IPS-15b (cell line): ENCODE measurements at regions not wholly inside any gene's neighbourhood (a gene's known extent, or its start where the extent isn't known, plus 50 kb on each side); places are given as distances from the start of the nearest gene placed in this dataset.
A peak's percentile ranks its signal among the peaks of the same experiment; 100 is the strongest.

Source experiments
- H3K27me3 ChIP-seq: one replicate; pipeline ENCODE4 v1.6.1; 2013; ENCODE audit warnings: low read length; ENCODE audit not compliant: control insufficient read depth, insufficient read depth
- H3K36me3 ChIP-seq: one replicate; pipeline ENCODE4 v1.6.1; 2013; ENCODE audit warnings: low read length; ENCODE audit not compliant: control insufficient read depth, insufficient read depth
- H3K4me1 ChIP-seq: one replicate; pipeline ENCODE4 v1.6.1; 2013; ENCODE audit warnings: mild to moderate bottlenecking, low read length; ENCODE audit not compliant: control insufficient read depth, insufficient read depth
- H3K4me3 ChIP-seq: one replicate; pipeline ENCODE4 v1.5.1; 2013; ENCODE audit warnings: low read depth, low read length
- H3K9ac ChIP-seq: one replicate; pipeline ENCODE4 v1.6.1; 2013; ENCODE audit warnings: low read depth, mild to moderate bottlenecking, low read length
- H3K9me3 ChIP-seq: one replicate; pipeline ENCODE4 v1.6.1; 2013; ENCODE audit warnings: mild to moderate bottlenecking, low read length; ENCODE audit not compliant: control insufficient read depth, insufficient read depth

DNA sequence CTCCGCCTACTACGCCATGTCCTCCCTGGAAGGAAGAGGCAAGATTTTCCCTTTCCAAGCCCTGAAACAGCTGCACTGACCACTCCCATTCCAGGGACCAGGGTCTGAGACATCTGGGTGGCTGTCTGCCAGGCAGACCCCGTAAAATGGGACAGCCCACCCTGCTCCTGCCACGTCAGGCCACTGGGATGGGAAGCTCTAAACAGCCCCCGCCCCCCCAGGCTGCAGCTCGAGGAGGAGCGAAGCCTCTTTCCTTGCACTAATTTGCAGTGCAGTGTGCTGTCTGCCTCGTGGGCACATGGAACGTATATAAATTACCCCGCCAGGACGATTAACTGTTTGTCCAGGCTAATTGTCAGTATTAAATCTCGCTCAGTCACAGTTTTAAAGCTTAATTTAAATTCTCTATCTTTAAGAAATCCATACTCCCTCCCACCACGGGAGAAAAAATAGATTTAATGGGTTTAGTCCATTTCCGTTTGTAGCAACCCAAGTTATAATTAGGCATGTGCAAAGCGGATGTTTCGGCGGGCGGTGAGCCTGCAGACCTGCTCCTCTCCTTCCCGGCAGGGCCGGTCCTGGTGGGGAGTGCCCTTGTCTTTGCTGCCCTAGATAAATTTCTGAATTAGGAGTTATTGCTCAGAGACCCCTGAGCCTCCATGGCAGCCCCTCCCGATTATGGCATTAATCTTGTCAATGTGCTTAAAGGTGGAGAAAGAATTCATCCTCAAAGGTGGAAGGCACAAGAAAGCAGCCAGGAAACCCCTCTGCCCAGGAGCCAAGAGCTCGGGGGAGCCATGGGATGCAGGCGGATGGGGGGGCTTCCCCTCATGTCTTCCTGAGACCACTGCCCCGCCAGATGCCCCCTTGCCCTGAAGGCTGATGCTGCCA, 268.0 kb upstream of the TNRC6C start:
- H3K9me3 ChIP-seq, result no peaks in the 10 kb centered on the region
- no peak overlapping the region for H3K4me3 ChIP-seq
- peaks cover 5% of the 10 kb centered on the region for H3K4me1 ChIP-seq
- peaks cover 21% of the 10 kb centered on the region for H3K27me3 ChIP-seq
- H3K36me3 ChIP-seq, result no peaks in the 10 kb centered on the region
- no peak overlapping the region for H3K9ac ChIP-seq

DNA sequence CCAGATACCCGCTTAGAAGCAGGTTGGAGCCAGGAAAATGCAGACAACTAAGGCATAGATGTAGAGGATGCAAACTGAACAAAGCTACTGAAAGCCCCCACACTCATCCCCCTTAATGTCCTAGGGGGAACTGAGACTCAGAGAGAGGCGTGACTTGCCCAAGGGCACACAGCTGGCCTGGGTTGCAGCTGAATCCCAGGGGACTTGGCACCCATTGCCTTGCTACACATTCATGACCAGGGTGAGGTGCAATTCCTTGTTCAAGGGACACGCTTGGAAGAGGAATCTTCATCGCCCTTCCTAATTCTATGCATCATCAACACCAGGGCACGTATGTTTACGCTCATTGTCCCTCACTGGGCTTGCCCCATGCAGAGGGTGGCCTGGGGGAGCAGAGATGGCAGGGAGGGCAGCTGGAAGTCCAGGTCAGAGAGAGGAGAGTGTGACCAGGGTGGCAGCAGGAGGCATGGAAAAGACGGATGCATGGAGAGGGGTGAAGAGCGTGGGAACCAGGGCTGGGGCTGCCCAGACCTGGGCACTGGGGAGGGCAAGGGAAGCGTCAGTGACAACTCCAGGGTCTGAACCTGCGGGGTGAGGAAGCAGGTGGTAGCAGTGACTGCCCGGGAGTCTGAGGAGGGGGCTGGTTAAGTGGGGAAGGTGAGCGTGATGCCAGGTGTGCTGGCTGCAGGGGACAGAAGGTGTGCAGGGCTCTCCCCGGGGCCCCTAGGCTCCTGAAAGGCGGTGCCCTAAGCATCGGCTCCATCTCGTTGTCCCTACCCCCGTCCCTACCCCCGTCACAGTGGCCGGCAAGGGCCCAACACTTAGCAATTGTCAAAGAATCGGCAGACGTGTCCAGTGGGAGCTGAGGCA, 267.1 kb upstream of the TNRC6C start:
- H3K9me3 ChIP-seq, result no peaks in the 10 kb centered on the region
- peaks cover 8% of the 10 kb centered on the region for H3K4me1 ChIP-seq
- H3K9ac ChIP-seq, result no peak overlapping the region
- H3K4me3 ChIP-seq, result no peak overlapping the region
- H3K36me3 ChIP-seq, result no peaks in the 10 kb centered on the region
- peaks cover 27% of the 10 kb centered on the region for H3K27me3 ChIP-seq

DNA sequence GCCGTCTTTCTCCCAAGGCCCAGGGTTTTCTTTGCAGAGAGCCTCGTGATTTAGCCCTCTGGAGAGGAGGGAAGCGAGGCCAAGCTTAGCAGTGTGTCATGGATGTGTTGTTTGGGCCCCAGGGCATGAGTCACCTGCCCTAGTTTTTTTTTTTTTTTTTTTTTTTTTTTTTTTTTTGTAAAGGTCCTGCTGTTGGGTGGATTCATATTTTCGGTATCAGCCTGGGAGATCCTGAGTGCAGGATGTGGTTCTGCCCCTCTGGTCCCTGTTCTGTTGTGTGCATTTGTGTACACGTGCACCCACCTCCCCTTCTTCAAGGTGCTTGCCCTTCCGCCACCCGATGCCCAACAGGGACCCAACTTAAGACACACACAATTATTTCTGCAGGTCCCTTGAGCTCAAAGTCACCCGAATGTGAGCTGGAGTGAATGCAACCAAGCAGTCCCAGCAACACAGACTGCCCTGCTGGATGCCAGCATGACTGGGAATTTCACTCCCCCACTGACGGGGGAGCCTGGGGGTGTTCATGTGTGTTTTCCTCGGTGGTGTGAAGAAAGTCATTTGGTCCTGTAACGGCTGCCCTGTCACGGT, 265.8 kb upstream of the TNRC6C start:
- peaks cover 35% of the 10 kb centered on the region for H3K27me3 ChIP-seq
- no peaks in the 10 kb centered on the region for H3K9me3 ChIP-seq

DNA sequence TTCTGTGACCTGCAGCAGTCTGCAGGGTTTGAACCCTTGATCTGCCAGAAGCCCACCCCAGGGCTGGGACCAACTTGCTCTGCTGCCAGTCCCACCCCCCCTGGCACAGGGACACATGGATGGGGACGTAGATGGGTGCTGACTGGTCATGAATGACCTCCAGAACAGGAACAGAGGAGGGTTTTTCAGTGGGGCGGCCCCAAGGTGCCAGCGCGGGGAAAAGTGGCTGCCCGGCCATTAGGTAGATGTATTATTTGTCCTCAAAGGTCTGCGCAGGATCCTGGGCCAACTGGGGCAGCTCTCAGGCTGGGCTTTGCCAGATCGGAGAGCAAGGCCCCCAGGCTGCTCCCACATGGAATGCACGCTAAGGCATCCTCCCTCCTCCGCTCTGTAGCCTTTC, 265.2 kb upstream of the TNRC6C start:
- Histone ChIP-seq H3K4me1 (peaks cover 13% of the 10 kb centered on the region), H3K4me3 (no peak overlapping the region), H3K9ac (no peak overlapping the region), H3K9me3 (no peaks in the 10 kb centered on the region), H3K36me3 (no peaks in the 10 kb centered on the region), H3K27me3 (peaks cover 35% of the 10 kb centered on the region)

More for the DNA sequence above, 265.8 kb upstream of the TNRC6C start:
- peaks cover 13% of the 10 kb centered on the region for H3K4me1 ChIP-seq
- H3K36me3 ChIP-seq, result no peaks in the 10 kb centered on the region
- H3K4me3 ChIP-seq, result no peak overlapping the region
- H3K9ac ChIP-seq, result no peak overlapping the region

DNA sequence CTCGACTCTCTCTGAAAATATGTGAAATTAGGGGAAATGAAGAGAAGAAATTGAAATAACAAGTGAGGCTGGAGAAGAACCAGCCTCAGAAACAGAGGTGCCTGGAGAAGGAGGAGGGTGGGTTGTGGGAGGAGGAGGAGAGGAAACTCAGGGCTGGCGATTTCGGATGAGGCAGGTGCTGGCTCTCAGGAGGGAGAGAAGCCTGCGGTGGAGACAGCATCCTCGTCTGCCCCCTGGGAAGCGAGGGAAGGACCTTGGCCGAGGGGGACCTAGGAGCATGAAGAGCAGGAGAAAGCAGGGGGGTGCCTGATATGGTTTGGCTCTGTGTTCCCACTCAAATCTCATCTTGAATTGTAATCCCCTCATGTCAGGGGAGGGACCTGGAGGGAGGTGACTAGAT, 264.7 kb upstream of the TNRC6C start:
- H3K36me3 ChIP-seq, result no peaks in the 10 kb centered on the region
- H3K9ac ChIP-seq, result no peak overlapping the region
- H3K27me3 ChIP-seq, result peaks cover 35% of the 10 kb centered on the region
- H3K9me3 ChIP-seq, result no peaks in the 10 kb centered on the region
- peaks cover 13% of the 10 kb centered on the region for H3K4me1 ChIP-seq
- H3K4me3 ChIP-seq, result no peak overlapping the region

DNA sequence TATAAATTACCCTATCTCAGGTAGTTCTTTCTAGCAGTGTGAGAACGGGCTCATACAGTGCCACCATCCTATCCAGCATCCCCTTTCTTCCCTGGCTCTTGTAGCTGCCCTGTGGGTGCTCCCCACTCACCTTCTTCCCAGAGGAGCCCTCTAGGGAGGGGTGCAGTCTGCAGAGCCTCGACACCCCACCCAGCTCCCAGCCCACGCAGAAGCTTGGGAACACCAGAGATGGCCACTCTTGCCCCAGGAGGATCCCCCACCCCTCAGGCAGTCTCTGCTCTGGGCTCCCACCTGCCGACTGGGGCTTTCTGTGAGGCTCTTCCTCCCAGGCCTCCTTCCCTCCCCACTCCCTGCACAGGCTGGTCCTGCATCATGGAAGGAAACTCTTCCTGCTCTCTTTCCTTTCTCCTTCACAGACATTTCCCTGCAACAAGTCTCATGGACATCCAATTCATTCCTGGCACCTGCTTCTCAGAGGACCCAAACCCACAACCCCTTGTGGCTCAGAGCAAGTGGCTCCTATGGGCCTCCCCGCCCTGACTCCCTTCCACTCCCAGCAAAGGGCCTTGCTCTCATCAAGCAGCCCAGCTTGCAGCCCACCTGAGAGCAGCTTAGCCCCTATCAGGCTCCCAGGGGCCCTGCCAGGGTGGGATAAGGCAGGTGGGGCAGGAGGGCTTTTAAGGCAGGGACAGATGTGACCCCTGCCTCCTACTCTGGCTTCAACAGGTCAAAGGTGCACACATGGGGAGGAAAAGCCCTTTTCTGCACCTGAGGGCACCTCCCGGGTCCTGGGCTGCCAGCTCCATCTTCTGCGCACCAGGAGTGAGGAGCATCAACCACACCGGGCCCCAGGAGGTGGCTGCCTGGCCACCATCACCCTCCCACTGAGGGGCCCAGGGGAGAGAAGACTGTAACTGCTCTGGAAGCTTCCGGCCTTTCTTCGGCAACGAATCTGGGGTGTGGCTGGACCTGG, 263.8 kb upstream of the TNRC6C start:
- H3K36me3 ChIP-seq, result no peaks in the 10 kb centered on the region
- peaks cover 35% of the 10 kb centered on the region for H3K27me3 ChIP-seq
- no peaks in the 10 kb centered on the region for H3K9me3 ChIP-seq
- no peak overlapping the region for H3K4me3 ChIP-seq
- no peak overlapping the region for H3K9ac ChIP-seq
- H3K4me1 ChIP-seq, result peaks cover 13% of the 10 kb centered on the region

DNA sequence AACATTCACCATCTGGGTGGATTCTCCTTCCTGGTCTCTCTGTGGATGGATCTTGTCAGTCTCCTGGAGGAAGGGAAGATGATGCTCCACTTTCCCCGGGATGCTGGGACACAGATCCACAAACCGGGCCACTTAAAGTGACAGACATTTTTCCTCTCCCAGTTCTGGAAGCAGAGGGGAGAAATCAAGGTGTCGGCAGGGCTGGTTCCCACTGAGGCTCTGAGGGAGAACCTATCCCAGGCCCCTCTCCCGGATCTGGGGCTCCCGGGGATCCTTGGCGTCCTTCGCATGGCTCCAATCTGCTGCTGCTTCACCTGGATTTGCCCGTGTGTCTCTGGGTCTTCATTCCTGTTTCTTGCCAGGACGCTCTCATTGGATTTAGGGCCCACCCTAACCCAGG, 263.1 kb upstream of the TNRC6C start:
- Histone ChIP-seq H3K4me1 (peaks cover 13% of the 10 kb centered on the region), H3K9ac (no peak overlapping the region), H3K27me3 (peaks cover 35% of the 10 kb centered on the region), H3K9me3 (no peaks in the 10 kb centered on the region), H3K36me3 (no peaks in the 10 kb centered on the region), H3K4me3 (peak overlapping the region; percentile 49)

DNA sequence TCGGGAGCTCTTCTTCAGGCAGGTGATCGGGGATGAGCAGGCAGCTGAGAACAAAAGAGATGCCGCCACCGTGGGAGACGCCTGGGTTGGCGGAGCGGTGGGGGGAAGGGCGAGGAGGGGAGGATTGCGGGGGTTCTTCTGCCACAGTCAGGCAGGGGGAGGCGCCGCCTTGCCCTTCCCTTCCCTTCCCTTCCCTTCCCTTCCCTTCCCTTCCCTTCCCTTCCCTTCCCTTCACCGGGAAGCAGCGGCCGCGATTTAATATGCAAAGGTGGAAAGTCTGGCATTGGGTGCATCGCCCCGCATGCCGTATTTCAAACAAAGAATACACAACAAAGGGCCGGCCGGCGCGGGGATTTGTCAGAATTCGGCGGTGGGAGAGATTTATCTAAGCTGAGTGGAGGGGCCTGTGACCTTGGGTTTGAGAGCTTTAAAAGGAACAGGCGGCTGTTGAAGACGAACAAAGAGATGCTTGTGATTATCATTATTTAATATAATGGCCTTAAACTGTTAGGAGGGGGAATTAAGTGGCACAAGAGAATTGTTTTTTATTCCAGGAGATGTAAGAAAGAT, 262.3 kb upstream of the TNRC6C start:
- Histone ChIP-seq H3K4me1 (peaks cover 13% of the 10 kb centered on the region), H3K4me3 (peak overlapping the region; percentile 49), H3K9me3 (no peaks in the 10 kb centered on the region), H3K36me3 (no peaks in the 10 kb centered on the region), H3K27me3 (peaks cover 35% of the 10 kb centered on the region), H3K9ac (no peak overlapping the region)

DNA sequence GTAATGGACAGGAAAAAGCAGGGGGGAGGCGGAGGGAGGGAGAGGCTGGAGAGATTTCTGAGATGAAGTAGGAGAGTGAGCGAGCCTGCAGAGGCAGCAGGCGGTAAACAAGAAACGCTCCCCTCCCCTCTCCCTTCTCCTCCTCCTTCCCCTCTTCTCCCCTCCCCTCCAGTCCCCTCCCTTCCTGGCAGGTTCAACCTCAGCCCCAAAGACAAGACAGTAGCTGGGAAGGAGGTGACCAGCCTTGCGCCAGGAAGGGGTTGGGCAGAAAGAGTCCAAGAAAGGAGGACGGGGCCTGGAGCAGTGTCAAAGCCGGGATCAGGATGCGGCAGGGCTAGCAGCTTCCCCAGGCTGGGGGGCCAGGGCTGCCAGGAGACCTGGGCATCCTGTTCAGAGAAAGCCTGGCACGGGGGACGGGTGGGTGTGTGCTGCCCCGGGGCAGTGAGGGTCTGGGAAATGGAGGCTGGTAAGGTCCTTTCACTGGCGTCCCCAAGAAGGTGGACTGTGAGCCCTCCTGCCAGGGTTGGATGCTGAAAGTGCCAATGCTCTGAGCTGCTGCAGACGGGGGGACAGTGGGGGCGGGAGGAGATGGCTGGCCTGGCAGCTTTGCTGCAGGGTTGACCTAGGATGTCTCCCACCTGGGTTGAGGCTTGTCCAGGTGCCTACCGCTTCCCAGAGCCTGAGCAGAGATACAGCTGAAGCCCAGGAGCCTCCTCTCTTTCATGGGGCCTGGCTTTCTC, 261.6 kb upstream of the TNRC6C start:
- peak overlapping the region; percentile 49 for H3K4me3 ChIP-seq
- peaks cover 13% of the 10 kb centered on the region for H3K4me1 ChIP-seq
- H3K9ac ChIP-seq, result no peak overlapping the region
- peaks cover 35% of the 10 kb centered on the region for H3K27me3 ChIP-seq
- no peaks in the 10 kb centered on the region for H3K9me3 ChIP-seq
- no peaks in the 10 kb centered on the region for H3K36me3 ChIP-seq
